HG02759 (cell line): ENCODE measurements at regions not wholly inside any gene's neighbourhood (a gene's known extent, or its start where the extent isn't known, plus 50 kb on each side); places are given as distances from the start of the nearest gene placed in this dataset.

ENCODE experiments used
- ATAC-seq: cut with Tn5 transposase; IDR thresholded peaks from one replicate; pipeline ENCODE4 v1.9.1; 2021; ENCODE audit warnings: mild to moderate bottlenecking, moderate library complexity; ENCODE audit not compliant: unreplicated experiment

GRCh38 chr3:187899246-187899645, 154.0 kb upstream of the BCL6 start:
- no peak for ATAC-seq

- ATAC-seq, result no peak
These were observed 155.9 kb upstream of the BCL6 start for GRCh38 chr3:187900993-187901755.

GRCh38 chr3:187902041-187902471, 156.8 kb upstream of the BCL6 start:
- ATAC-seq, result peak; percentile 77

DNA sequence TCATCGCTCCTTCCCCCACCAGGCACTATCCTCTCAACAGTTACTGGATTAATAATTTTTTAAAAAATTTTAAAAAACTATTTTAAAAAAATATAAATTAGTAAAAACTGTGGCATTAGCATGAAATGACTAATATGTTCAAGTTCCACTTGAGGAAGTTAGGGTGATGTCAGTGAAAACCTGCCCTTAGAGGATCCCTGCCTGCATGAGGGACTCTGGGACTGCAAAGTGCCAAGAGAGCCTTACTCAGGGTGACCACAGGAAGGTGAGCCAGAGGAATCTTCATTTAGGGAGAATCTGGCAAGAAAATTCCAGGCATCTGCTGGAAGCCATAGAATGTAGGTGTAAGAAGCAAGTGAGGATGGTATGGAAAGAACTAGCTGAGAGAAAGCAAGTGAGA, 157.7 kb upstream of the BCL6 start:
- ATAC-seq, result no peak

DNA sequence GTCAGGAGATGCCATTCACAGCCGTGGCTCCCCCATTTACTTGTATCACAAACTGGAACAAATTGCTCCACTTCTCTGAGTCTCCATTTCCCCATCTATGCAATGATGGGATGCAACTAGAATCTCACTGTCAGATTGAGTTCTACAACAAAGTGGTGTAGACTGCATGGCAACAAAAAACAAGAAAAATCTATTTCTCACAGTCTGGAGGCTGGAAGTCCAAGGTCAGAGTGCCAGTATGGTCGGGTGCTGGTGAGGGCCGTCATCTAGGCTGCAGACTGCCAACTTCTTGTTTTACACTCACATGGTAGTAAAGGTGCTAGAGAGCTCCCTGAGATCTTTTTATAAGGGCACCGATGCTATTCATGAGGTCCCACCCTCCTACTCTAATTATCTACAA, 158.4 kb upstream of the BCL6 start:
- ATAC-seq, result no peak

DNA sequence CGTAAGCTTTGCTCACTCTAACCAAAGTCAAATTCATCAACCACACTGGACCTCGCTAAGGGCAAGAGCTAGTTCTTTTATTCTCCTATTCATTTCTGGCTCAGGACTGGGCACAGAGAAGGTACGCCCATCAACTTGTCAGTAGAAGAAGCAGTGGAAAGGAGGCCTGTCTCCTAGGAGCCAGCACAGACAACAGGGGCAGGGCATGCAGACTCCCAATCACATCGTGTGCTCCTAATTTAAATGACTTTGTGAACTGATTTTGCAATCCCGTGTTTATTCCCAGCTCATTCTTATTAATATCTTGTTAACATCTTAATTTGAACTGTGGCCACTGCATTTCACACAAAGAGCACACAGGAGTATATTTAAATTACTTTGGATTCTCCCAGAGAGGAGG, 161.1 kb upstream of the BCL6 start:
- ATAC-seq, result no peak

DNA sequence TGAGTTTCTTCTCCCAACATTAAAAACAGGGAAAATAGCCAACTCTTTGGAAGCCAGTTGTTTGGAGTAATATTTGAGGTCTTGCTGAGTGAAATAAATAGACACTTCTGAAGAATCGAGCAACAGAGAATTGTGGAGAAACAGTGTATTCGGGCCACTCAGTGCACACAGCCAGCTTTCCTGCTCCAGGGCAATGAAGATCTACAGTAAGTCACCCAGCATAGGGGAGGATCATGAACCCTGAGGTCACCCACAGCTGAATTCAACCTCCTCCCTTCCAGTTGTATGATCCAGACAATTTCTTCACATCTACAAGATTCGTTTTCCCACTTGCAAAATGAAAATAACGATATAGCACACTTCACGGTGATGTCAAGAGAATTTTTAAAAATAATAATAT, 161.7 kb upstream of the BCL6 start:
- ATAC-seq, result no peak

GRCh38 chr3:187909866-187910265, 164.6 kb upstream of the BCL6 start:
- no peak for ATAC-seq

- ATAC-seq, result no peak
These were observed 166.7 kb upstream of the BCL6 start for GRCh38 chr3:187912007-187912406.

GRCh38 chr3:187913617-187914033, 168.4 kb upstream of the BCL6 start:
- ATAC-seq, result no peak

GRCh38 chr3:187914231-187914630, 169.0 kb upstream of the BCL6 start:
- no peak for ATAC-seq

- ATAC-seq, result no peak
These were observed 170.8 kb upstream of the BCL6 start for GRCh38 chr3:187916072-187916471.

- ATAC-seq, result no peak
These were observed 172.9 kb upstream of the BCL6 start for GRCh38 chr3:187918081-187918644.

- ATAC-seq, result peak; percentile 93
These were observed 173.8 kb upstream of the BCL6 start for GRCh38 chr3:187919048-187919447.

DNA sequence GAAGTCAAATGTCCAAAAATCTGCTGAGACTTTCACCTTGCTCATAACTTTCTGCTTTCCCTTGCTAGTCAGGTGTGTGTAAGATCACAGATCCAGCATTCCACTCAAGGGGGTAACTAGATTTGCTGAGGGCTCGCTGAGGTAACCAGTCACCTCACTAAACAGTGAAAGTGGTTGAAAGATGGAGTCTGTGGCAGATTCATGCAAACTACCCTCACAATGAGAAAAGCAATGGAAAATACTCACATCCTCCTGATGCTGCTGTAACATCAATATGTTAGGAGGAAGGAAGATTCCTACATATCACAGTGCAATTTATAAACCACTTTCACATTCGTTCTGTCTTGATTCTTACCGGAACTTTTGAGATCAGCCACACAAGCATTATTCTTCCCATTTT, 174.3 kb upstream of the BCL6 start:
- peak; percentile 41 for ATAC-seq

DNA sequence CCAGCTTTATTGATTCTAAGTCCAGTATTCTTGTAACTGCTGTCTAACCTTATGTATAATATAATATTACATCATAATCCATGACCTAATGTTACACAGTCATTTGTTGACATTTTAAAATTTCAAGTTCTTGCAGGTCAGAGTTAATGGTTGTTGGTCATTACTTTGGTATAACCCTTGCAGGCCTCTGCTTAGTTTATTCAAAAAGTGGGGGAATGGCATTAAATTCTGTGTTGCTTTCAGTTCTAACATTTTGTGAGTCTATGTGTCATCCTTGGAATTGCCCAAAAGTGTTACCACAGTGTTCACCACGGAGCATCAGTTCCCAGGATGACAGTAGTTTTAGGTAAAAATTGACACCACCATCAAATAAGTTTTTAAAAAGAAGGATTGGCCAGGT, 174.8 kb upstream of the BCL6 start:
- no peak for ATAC-seq

- no peak for ATAC-seq
These were observed 175.6 kb upstream of the BCL6 start for GRCh38 chr3:187920913-187921312.

DNA sequence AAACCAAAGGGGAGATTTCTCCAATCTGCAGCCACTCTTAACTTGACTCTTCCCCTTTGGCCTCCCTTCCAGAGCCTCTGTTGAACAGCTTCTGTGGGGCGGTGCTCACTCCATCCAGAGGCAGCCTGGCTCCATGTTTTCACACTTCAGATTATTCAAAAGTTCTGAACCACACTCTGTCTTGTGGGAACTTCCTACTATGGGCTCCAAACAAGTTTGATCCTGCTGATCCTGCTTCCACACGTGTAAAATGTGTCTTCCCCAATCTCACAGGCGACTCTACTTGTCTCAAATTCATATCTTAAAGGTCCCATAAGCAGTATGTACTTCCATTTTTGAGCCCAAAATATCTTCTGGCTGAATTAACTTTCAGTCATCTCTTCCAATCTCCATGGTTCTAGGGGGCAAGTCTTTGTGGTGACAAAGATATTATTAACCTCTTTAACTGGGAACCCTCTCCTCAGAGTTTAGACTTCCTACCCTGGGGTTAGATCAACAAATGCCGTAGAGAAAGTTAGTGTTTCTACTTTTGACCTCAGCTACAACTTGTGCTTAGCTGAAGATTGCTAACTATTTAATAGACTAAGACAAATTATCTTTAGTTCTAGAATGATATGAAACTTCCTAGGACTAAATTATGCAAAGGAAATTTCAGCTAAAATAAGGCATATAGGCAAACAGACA, 176.3 kb upstream of the BCL6 start:
- no peak for ATAC-seq

GRCh38 chr3:187922704-187923416, 177.6 kb upstream of the BCL6 start:
- ATAC-seq, result no peak

DNA sequence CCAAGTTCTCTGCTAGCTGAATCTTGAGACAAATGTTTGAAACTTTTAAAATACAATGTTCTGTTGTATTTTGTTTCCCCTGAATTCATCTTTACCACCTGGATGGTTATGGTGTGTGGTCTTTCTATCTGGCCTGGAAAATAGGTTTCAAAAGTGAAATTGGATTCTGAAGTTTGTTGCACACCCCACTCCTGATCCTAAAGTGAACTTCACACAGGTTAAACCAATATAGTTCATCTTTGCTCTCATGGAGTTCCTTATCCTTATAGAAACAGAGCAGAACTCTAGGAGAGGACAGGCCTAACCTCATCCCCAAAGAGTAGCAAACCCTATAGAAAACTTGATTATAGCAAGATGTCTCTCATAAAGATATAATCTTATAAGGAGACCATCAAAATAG, 179.4 kb upstream of the BCL6 start:
- ATAC-seq, result no peak

- ATAC-seq, result no peak
These were observed 180.1 kb upstream of the BCL6 start for GRCh38 chr3:187925326-187925725.

GRCh38 chr3:187926620-187927019, 181.4 kb upstream of the BCL6 start:
- ATAC-seq, result peak; percentile 42
